ENCODE measurements at regions not wholly inside any gene's neighbourhood (a gene's known extent, or its start where the extent isn't known, plus 50 kb on each side); places are given as distances from the start of the nearest gene placed in this dataset.
"Not testable (repeated sequence)": the region's sequence is repeated elsewhere in the genome, so short reads cannot be mapped to it uniquely, and the experiment has no call there.

GRCh38 chr4:17436047-17436749 is 75.7 kb downstream of the QDPR start:
- intact Hi-C loops (cut with DNase I); H3K27me3 ChIP-seq; H3K36me3 ChIP-seq; H3K27ac ChIP-seq; H3K4me1 ChIP-seq; H3K9me3 ChIP-seq; DNase-seq; H3K4me3 ChIP-seq (replicated peaks in 1 of 3): not testable (repeated sequence)
- WGBS, 2 donors, result 89 to 93% methylated on average over 10 to 21 of the region's 21 CpGs

DNA sequence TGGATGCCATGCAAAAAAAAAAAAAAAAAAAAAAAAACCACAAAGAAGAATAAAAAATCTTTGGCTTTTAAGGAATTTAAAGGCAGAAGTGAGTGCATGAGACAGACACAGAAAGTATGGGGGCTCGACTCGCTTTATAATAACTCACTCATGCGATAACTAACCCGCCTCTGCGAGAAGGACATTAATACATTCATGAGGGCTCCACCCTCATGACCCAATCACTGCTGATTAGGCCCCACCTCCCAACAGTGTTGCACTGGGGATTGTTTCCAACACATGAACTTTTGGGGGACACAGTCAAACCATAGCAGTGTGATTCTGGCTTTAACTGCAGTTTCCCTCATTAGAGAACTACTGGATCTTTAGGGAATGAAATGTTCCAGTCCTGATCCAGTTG is 78.1 kb downstream of the QDPR start:
- Histone ChIP-seq H3K9me3 (no peaks in the 10 kb centered on the region), H3K36me3 (no peaks in the 10 kb centered on the region), H3K4me1 (no peaks in the 10 kb centered on the region), H3K4me3 (replicated peaks in 1 of 3) (no peak overlapping the region), H3K27ac (no peak overlapping the region), H3K27me3 (no peaks in the 10 kb centered on the region)
- no peak for TF ChIP-seq POLR2A (IDR thresholded peaks at IDR 0.05)
- TF ChIP-seq CTCF (IDR thresholded peaks at IDR 0.05), result no peak
- no peak for DNase-seq
- intact Hi-C loops (cut with DNase I), result no loop called here
- 93 to 96% methylated on average over 5 of the region's 5 CpGs for WGBS, 2 donors

GRCh38 chr4:17427991-17428390 is 83.9 kb downstream of the QDPR start:
- Histone ChIP-seq H3K36me3 (no peaks in the 10 kb centered on the region), H3K4me3 (replicated peaks in 1 of 3) (no peak overlapping the region), H3K27me3 (no peaks in the 10 kb centered on the region), H3K9me3 (no peaks in the 10 kb centered on the region), H3K4me1 (no peaks in the 10 kb centered on the region), H3K27ac (no peak overlapping the region)
- TF ChIP-seq POLR2A (IDR thresholded peaks at IDR 0.05) (no peak), CTCF (IDR thresholded peaks at IDR 0.05) (no peak)
- WGBS, 2 donors, result 49 to 63% methylated on average over 4 of the region's 4 CpGs
- DNase-seq, result no peak
- intact Hi-C loops (cut with DNase I), result no loop called here

DNA sequence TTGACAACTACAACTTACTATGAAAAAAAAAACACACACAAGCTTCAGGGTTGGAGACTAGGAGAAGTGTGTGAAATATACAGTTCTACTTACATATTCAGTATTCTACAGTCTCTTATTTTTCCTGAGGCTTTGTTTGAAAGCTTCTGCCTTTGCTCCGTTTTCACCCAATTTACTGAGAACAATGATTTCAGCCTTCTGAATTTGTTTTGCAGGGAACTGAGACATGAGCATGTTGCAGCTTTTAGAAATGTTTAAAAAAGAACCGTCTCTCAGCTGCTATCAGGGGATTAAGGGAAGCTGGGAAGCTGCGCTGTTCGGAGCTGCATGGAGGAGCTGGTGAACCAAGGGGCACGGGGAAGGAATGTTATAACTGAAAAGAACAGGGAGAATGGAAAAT is 85.7 kb downstream of the QDPR start:
- no peaks in the 10 kb centered on the region for H3K9me3 ChIP-seq
- no peak overlapping the region for H3K27ac ChIP-seq
- H3K36me3 ChIP-seq, result no peaks in the 10 kb centered on the region
- H3K4me3 ChIP-seq (replicated peaks in 1 of 3), result no peak overlapping the region
- H3K4me1 ChIP-seq, result no peaks in the 10 kb centered on the region
- no peak for TF ChIP-seq CTCF (IDR thresholded peaks at IDR 0.05)
- no peak for TF ChIP-seq POLR2A (IDR thresholded peaks at IDR 0.05)
- intact Hi-C loops (cut with DNase I), result no loop called here
- WGBS, 2 donors, result 64 to 72% methylated on average over 5 of the region's 5 CpGs
- DNase-seq, result no peak
- H3K27me3 ChIP-seq, result no peaks in the 10 kb centered on the region

- no peak overlapping the region for H3K4me3 ChIP-seq (replicated peaks in 1 of 3)
- TF ChIP-seq CTCF (IDR thresholded peaks at IDR 0.05) (no peak), POLR2A (IDR thresholded peaks at IDR 0.05) (no peak)
- H3K27ac ChIP-seq, result no peak overlapping the region
- no peaks in the 10 kb centered on the region for H3K9me3 ChIP-seq
- no peak for DNase-seq
- no peaks in the 10 kb centered on the region for H3K36me3 ChIP-seq
- WGBS, 2 donors, result 78% methylated on average over 4 of the region's 4 CpGs
- intact Hi-C loops (cut with DNase I), result no loop called here
- no peaks in the 10 kb centered on the region for H3K27me3 ChIP-seq
- no peaks in the 10 kb centered on the region for H3K4me1 ChIP-seq
Measured at GRCh38 chr4:17418010-17418409, 93.9 kb downstream of the QDPR start.
